K562 (cell line): ENCODE measurements at regions not wholly inside any gene's neighbourhood (a gene's known extent, or its start where the extent isn't known, plus 50 kb on each side); places are given as distances from the start of the nearest gene placed in this dataset.

ENCODE experiments used
- CBFB ChIP-seq: sonication (generic); formaldehyde crosslinking; IDR thresholded peaks from 2 replicates; pipeline ENCODE4 v1.4.0; 2020; ENCODE audit warnings: mild to moderate bottlenecking, missing genetic modification reagents
- CHAMP1 ChIP-seq: fragments of 450-650 bp; IDR thresholded peaks from 2 replicates; pipeline ENCODE4 v1.6.1; 2016; ENCODE audit warnings: mild to moderate bottlenecking
- CHCHD3 ChIP-seq: fragments of 250-450 bp; sonication (Bioruptor Pico); IDR thresholded peaks from 2 replicates; pipeline ENCODE4 v2.1.2; 2022; ENCODE audit warnings: mild to moderate bottlenecking
- FOXJ2 ChIP-seq: fragments of 200-800 bp; sonication (Bioruptor generic); IDR thresholded peaks from 2 replicates; pipeline ENCODE4 v1.6.1; 2016; ENCODE audit warnings: missing genetic modification characterization, missing compliant biosample characterization
- HCFC1 ChIP-seq: IDR thresholded peaks from 2 replicates; pipeline ENCODE4 v1.6.1; 2012; ENCODE audit warnings: low read depth, low read length, improper control_type of control experiment
- HDAC1 ChIP-seq, 2 experiments: fragments of 450-650 bp; IDR thresholded peaks; 2 replicates each; pipeline ENCODE4 v1.6.1; 2016 to 2017; ENCODE audit warnings: inconsistent platforms in 1 of 2, mild to moderate bottlenecking in 1 of 2, moderate library complexity in 1 of 2
- MTA2 ChIP-seq: fragments of 450-650 bp; IDR thresholded peaks from 2 replicates; pipeline ENCODE4 v1.6.1; 2016; ENCODE audit warnings: low read depth
- NKRF ChIP-seq: fragments of 450-650 bp; IDR thresholded peaks from 2 replicates; pipeline ENCODE4 v1.6.1; 2016; ENCODE audit warnings: borderline replicate concordance
- NRF1 ChIP-seq, 2 experiments: fragments of 450-650 bp; IDR thresholded peaks in 1 of 2; conservative IDR thresholded peaks in 1 of 2; 2 replicates each; pipeline ENCODE4 v1.6.1; 2014; ENCODE audit warnings: mild to moderate bottlenecking in 2 of 2
- RCOR1 ChIP-seq, 2 experiments: IDR thresholded peaks; 2 replicates each; pipeline ENCODE4 v1.6.1; 2012; ENCODE audit warnings: low read depth in 2 of 2, low read length in 2 of 2, borderline replicate concordance in 1 of 2, improper control_type of control experiment in 1 of 2
- RUNX1 ChIP-seq: sonication (generic); IDR thresholded peaks from 2 replicates; pipeline ENCODE4 v1.6.1; 2016; ENCODE audit warnings: antibody characterized with exemption, low read depth
- TAF1 ChIP-seq: IDR thresholded peaks from 2 replicates; pipeline ENCODE4 v1.6.1; 2011; ENCODE audit warnings: mild to moderate bottlenecking, low read length, moderate library complexity; ENCODE audit not compliant: insufficient read depth, control insufficient read depth, severe bottlenecking; ENCODE audit errors: extremely low read depth
- TEAD1 ChIP-seq, 2 experiments: fragments of 450-650 bp in 1 of 2; sonication (generic) in 1 of 2; formaldehyde crosslinking; IDR thresholded peaks; 2 replicates each; pipeline versions ENCODE4 v1.4.0 to v1.8.0; 2020 to 2022; ENCODE audit warnings: mild to moderate bottlenecking in 2 of 2, missing genetic modification reagents in 1 of 2
- ZFP36 ChIP-seq: fragments of 150-350 bp; IDR thresholded peaks from 2 replicates; pipeline ENCODE4 v1.6.1; 2018; ENCODE audit warnings: low read length, low read depth; ENCODE audit not compliant: partially characterized antibody
- TF ChIP-seq, protein P1 (sequence below): sonication (generic); formaldehyde crosslinking; IDR thresholded peaks from 2 replicates; pipeline ENCODE4 v1.8.1; 2023; ENCODE audit warnings: mild to moderate bottlenecking, missing genetic modification reagents
- TF ChIP-seq, protein P2 (sequence below): fragments of 250-450 bp; sonication (Bioruptor Pico); IDR thresholded peaks from 2 replicates; pipeline ENCODE4 v1.5.0; 2021
- TF ChIP-seq, protein P3 (sequence below), 2 experiments: fragments of 450-650 bp; conservative IDR thresholded peaks; 2 replicates each; pipeline ENCODE4 v1.6.1; 2017; ENCODE audit warnings: mild to moderate bottlenecking in 2 of 2, moderate library complexity in 2 of 2

GRCh38 chr7:140267381-140268226, 90.8 kb upstream of the KDM7A start (continued):
- TF ChIP-seq TAF1 (peak; percentile 29), FOXJ2 (tag) (peak; percentile 33; the same call in 1 of the 2 replicates), RCOR1 (IDR thresholded peaks at IDR 0.05; ENCODE audit: borderline replicate concordance in 1 of 2, low read depth in 2 of 2, low read length in 2 of 2) (peak; percentile 50 to 88), CBFB (CRISPR knock-in tag) (0 out of 2 replicates have a peak, but pooled peaks have one; percentile 46), RUNX1 (peak; percentile 55; the same call in 1 of the 2 replicates), HCFC1 (peak; percentile 24; the same call in 1 of the 2 replicates), HDAC1 (IDR thresholded peaks at IDR 0.05) (peak in 1 of 2 experiments; percentile 41; a peak in 2 of 4 replicates), NKRF (no peak), TEAD1 (CRISPR knock-in tag; IDR thresholded peaks at IDR 0.05) (peak; percentile 49 to 56; a peak in 1 of 4 replicates), CHCHD3 (no peak), CHAMP1 (peak; percentile 100), ZFP36 (no peak), NRF1 (conservative IDR thresholded peaks at IDR 0.05 in 1 of 2, IDR thresholded peaks at IDR 0.05 in 1 of 2) (0 out of 4 replicates have a peak, but pooled peaks of 1 of the 2 experiments have one; percentile 8), MTA2 (peak; percentile 78)
- TF ChIP-seq, protein P1, sequence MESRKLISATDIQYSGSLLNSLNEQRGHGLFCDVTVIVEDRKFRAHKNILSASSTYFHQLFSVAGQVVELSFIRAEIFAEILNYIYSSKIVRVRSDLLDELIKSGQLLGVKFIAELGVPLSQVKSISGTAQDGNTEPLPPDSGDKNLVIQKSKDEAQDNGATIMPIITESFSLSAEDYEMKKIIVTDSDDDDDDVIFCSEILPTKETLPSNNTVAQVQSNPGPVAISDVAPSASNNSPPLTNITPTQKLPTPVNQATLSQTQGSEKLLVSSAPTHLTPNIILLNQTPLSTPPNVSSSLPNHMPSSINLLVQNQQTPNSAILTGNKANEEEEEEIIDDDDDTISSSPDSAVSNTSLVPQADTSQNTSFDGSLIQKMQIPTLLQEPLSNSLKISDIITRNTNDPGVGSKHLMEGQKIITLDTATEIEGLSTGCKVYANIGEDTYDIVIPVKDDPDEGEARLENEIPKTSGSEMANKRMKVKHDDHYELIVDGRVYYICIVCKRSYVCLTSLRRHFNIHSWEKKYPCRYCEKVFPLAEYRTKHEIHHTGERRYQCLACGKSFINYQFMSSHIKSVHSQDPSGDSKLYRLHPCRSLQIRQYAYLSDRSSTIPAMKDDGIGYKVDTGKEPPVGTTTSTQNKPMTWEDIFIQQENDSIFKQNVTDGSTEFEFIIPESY (CRISPR knock-in tag), result peak; percentile 95
- TF ChIP-seq, protein P2, sequence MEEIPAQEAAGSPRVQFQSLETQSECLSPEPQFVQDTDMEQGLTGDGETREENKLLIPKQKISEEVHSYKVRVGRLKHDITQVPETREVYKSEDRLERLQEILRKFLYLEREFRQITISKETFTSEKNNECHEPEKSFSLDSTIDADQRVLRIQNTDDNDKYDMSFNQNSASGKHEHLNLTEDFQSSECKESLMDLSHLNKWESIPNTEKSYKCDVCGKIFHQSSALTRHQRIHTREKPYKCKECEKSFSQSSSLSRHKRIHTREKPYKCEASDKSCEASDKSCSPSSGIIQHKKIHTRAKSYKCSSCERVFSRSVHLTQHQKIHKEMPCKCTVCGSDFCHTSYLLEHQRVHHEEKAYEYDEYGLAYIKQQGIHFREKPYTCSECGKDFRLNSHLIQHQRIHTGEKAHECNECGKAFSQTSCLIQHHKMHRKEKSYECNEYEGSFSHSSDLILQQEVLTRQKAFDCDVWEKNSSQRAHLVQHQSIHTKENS (CRISPR knock-in tag), result no peak
- TF ChIP-seq, protein P3, sequence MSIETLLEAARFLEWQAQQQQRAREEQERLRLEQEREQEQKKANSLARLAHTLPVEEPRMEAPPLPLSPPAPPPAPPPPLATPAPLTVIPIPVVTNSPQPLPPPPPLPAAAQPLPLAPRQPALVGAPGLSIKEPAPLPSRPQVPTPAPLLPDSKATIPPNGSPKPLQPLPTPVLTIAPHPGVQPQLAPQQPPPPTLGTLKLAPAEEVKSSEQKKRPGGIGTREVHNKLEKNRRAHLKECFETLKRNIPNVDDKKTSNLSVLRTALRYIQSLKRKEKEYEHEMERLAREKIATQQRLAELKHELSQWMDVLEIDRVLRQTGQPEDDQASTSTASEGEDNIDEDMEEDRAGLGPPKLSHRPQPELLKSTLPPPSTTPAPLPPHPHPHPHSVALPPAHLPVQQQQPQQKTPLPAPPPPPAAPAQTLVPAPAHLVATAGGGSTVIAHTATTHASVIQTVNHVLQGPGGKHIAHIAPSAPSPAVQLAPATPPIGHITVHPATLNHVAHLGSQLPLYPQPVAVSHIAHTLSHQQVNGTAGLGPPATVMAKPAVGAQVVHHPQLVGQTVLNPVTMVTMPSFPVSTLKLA (conservative IDR thresholded peaks at IDR 0.05), result peak in 1 of 2 experiments; percentile 39; a peak in 1 of 4 replicates
